ENCODE measurements at regions not wholly inside any gene's neighbourhood (a gene's known extent, or its start where the extent isn't known, plus 50 kb on each side); places are given as distances from the start of the nearest gene placed in this dataset.

DNA sequence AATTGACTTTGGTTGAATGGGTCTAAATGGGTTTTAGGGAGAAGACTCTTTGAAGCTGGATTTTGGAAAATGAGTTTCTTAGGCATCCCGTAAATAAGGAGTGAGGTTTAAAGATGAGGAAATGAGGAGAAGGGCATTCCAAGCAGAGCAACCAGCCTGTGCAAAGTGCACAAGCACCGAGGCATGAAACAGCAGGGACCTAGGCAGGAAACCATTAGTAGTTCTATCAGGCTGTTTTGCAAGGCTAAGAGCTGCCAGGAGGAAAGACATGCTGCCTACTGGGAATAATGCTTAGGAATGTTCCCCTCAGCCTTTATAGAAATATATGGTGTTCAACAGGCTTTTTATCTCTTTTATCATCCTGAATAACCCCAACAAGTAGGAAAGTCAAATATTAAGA lies 153.1 kb upstream of the FGGY start:
- ChIA-PET POLR2A (interaction anchor here (0.6 to 1.3 kb wide), 2 partner anchors 11 to 266 kb away, joined by 3 to 5 read pairs; no protein-coding TSS in a partner anchor), CTCF (ENCODE audit: low intra/inter-chr PET ratio) (interaction anchor here (0.6 kb wide), 1 partner anchor 113 kb away, joined by 3 read pairs; no protein-coding TSS in a partner anchor)
- no TSS peak for BruUV-seq (replicated peaks)
- Histone ChIP-seq H3K9me1 (ENCODE audit: control insufficient read depth, insufficient read depth, low read length) (no peaks in the 10 kb centered on the region), H3K4me2 (ENCODE audit: insufficient read depth, low read length) (no peak overlapping the region), H4K20me1 (replicated peaks; ENCODE audit: control insufficient read depth, insufficient read depth, low read length) (no peaks in the 10 kb centered on the region), H2AFZ (ENCODE audit: low read depth, low read length) (no peak overlapping the region), H3K9me3 (replicated peaks; ENCODE audit: control insufficient read depth, insufficient read depth, low read depth, low read length) (no peaks in the 10 kb centered on the region), H3K4me1 (replicated peaks in 1 of 2; ENCODE audit: control insufficient read depth in 2 of 2, insufficient read depth in 2 of 2, low read length in 2 of 2) (peaks cover 6% of the 10 kb centered on the region in 2 experiments; a peak in 3 of 5 replicates), H3K36me3 (ENCODE audit: control insufficient read depth, insufficient read depth, low read length) (no peaks in the 10 kb centered on the region), H3K27me3 (ENCODE audit: control insufficient read depth in 2 of 2, insufficient read depth in 2 of 2, low read length in 2 of 2) (peaks cover 0 to 10% of the 10 kb centered on the region in 2 experiments; a peak in 2 of 5 replicates), H3K79me2 (ENCODE audit: control insufficient read depth, insufficient read depth, low read length) (no peaks in the 10 kb centered on the region), H3K4me3 (no peak overlapping the region), H3K27ac (ENCODE audit: extremely low read depth, low read depth, low read length) (no peak overlapping the region), H3K9ac (ENCODE audit: insufficient read depth in 1 of 2, low read depth in 2 of 2, low read length in 2 of 2) (no peak overlapping the region)
- TF ChIP-seq FOXJ2 (tag; IDR thresholded peaks at IDR 0.05): no peak
- TF ChIP-seq, protein P1, sequence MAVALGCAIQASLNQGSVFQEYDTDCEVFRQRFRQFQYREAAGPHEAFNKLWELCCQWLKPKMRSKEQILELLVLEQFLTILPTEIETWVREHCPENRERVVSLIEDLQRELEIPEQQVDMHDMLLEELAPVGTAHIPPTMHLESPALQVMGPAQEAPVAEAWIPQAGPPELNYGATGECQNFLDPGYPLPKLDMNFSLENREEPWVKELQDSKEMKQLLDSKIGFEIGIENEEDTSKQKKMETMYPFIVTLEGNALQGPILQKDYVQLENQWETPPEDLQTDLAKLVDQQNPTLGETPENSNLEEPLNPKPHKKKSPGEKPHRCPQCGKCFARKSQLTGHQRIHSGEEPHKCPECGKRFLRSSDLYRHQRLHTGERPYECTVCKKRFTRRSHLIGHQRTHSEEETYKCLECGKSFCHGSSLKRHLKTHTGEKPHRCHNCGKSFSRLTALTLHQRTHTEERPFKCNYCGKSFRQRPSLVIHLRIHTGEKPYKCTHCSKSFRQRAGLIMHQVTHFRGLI (CRISPR knock-in tag; IDR thresholded peaks at IDR 0.05): no peak
- TF ChIP-seq ZNF134 (CRISPR knock-in tag; conservative IDR thresholded peaks at IDR 0.05): no peak
- TF ChIP-seq PHTF2 (CRISPR knock-in tag; IDR thresholded peaks at IDR 0.05): no peak
- TF ChIP-seq NONO (IDR thresholded peaks at IDR 0.05; ENCODE audit: low read depth in 2 of 2, low read length in 1 of 2): no peak
- no peak for TF ChIP-seq ZNF76 (CRISPR knock-in tag; IDR thresholded peaks at IDR 0.05; ENCODE audit: borderline replicate concordance)
- no peak for TF ChIP-seq HIVEP1 (CRISPR knock-in tag; IDR thresholded peaks at IDR 0.05)
- TF ChIP-seq KHSRP (IDR thresholded peaks at IDR 0.05): no peak
- DNase-seq (ENCODE audit: extremely low read depth in 1 of 4, low spot score in 3 of 4) (no peak), ATAC-seq (no peak), FAIRE-seq (no peak)
- 25% methylated on average over 2 of the region's 2 CpGs for WGBS (ENCODE audit: insufficient coverage, low coverage, missing lambda C conversion rate)
- in situ Hi-C loops (cut with MboI): no loop called here
- intact Hi-C loops (cut with micrococcal nuclease): loop anchor here (10.0 kb wide), 1 partner anchor 359 kb away; the partner anchor contains the start of gene JUN
